NCI-H748 treated with DMSO at 0.1 percent for 48 hours (cell line): ENCODE measurements at regions not wholly inside any gene's neighbourhood (a gene's known extent, or its start where the extent isn't known, plus 50 kb on each side); places are given as distances from the start of the nearest gene placed in this dataset.
"Not testable (repeated sequence)": the region's sequence is repeated elsewhere in the genome, so short reads cannot be mapped to it uniquely, and the experiment has no call there.

Experiments
- DNase-seq: peaks from one replicate; lab custom pipeline; 2025; lab: John Stamatoyannopoulos, UW

DNA sequence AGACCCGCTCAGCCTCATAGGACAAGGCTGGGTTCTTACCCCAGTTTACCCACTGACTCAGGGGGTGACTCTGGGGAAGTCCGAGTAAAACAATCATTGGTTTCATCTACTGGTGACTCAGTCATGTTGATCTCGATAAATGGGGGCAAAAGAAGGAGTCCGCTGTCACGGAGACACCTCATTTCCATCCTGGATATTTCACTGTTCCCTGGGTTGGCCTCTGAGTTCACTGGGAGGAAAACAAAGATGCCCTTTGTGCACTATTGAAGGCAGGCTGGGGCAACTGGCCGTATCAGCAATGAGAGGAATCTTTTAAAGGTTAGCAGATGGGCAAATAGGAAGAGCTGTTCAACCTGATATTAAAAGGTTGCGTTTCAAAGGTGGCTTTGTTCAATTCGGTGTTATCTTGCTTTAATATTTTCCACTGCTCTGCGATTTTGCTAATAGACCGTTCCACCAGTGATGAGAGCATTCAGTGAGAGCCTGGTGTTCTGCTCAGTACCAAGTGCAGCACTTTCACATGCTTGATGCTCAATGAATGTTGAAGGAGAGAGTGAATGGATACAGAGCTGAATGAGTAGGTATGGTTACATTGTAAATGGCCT lies 110.2 kb upstream of the EGFLAM start:
- DNase-seq: no peak

DNA sequence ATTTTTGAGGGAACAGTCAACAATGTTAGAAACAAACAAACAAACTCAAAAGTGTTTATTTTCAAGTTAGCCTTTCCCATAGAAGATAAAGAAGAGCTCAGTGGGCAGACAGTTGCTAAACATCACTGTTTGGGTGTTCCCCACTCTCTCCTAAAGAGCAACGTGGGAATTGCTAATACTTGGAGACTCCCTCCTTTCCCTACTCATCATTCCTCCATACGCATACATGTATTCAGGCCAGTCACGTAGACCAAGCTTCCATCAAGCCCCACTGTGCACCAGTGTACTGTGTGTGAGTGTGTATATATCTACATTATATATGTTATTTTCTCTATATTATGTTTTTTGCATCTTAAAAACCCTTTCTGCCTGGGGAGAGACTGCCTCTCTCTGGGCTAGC lies 115.0 kb upstream of the EGFLAM start:
- no peak for DNase-seq

DNA sequence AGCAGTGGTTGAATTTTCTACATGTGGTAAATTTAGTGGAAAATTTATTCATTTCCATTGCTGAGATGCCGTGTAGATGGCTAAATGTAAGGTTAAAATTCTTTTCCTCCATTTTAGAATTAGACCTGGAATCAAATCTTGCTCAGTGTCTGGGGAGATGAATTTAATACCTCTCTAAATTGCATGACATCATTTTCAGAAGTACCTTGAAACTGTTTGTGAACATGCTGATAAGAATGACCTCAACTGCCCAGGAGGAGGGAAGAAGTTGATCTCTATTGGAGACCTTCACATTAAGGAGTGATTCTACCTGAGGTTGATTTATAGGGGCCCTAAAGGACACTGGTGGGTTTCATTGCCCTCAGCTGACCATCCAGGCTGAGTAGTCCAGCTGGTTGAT lies 116.7 kb upstream of the EGFLAM start:
- DNase-seq: no peak

DNA sequence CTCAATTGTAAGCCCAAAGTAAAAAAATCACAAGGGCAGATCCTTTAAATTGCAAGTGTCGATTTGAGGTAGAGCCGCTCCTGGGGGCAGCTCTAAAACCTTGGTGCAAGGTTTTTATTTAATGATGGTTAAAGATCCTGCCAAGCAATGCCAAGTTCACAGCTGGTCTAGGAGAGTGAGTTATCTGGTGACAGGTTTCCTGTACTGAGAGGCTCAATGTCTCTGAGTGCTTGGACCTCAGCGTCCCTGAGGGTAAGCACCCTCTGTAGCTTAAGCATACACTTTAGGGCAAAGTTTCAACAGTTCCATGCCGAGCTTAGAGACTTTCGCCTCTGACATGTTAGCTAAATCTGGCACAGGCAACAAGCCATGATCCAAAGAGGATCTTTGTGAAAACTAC lies 119.8 kb upstream of the EGFLAM start:
- DNase-seq: no peak

DNA sequence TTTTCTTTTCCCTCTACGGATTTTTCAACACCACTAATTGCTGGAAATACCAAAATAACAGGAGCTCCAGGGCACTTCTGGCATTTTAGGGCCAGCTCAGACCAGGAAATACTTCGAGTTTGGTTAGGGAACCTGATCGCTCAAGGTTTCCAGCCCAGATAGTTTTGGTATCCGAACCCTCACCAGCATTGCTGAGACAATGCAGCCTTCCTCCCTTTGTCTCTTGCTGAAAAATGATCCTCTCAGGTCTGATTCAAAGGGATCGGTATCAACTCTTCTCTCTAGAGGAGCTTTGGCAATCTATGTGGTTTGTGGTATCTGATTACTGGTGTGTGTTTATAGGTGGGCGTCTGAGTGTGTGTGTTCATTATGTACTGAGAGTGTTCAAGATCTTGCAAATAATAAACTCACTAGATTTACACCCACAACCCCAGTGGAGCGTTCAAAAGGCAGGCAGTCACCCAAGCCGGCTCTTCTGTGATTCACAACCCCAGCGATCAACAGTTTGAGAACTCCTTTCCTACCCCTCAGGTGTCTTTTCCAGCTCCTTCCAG lies 122.8 kb upstream of the EGFLAM start:
- no peak for DNase-seq

DNA sequence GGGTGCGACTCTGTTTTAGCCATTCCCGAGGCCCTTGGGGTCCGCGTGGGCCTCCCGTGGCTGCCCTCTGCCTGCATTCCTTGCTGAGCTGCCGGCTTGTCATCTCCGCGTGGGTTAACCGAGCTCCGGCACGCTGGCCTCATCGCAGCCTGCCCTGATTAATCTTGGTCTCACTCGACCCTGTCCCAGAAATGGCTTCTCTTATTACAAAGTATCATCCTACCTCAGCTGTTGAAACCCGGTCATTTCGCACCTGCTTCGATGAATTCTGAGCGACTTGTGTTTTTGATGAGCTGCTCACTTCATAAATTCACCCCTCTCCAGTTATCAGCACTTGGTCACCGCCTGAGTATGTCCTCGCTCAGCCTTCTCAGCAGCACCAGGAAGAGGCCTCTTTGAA lies 123.5 kb upstream of the EGFLAM start:
- DNase-seq: no peak

DNA sequence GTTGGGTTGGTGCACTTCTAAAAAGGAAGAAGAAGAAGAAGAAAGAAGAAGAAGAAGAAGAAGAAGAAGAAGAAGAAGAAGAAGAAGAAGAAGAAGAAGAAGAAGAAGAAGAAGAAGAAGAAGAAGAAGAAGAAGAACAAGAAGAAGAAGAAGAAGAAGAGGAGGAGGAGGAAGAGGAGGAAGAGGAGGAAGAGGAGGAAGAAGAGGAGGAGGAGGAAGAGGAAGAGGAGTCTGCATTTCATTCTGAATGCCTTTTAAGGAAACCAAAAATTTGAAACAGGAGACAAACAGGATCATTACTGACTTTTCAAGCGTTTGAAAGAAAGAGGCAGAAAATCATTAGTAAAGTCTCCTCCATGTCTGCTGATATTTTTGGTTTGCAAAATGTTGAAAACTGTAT lies 124.1 kb upstream of the EGFLAM start:
- not testable (repeated sequence) for DNase-seq

DNA sequence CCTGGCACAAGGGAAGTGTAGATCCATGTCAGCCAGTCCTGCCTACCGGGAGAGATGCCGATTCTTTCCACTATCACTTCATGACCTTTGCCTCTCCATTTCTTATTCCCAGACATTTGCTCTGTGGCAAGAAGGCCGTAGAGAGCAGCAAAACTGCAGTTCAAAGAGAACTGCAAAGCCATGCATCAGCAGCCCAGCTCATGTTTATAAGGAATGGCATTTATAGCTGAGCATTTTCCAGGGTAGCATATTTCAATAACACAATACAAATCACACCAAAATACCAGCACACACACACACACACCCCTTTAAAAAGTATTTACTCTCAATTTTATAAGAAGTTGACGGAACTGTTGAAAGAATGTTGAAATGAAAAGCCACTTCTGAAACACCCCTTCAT lies 126.7 kb upstream of the EGFLAM start:
- DNase-seq: no peak

DNA sequence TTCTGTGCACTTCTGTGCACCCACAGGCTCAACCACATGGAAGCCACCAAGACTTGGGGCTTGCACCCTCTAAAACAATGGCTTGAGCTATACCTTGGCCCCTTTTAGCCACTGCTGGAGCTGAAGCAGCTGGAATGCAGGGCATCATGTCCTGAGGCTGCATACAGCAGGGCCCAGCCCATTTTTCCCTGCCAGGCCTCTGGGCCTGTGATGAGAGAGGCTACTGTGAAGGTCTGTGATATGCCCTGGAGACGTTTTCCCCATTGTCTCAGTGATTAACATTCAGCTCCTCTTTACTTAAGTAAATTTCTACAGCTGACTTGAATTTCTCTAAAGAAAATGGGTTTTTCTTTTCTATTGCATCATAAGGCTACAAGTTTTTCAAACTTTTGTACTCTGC lies 134.0 kb upstream of the EGFLAM start:
- DNase-seq: no peak

DNA sequence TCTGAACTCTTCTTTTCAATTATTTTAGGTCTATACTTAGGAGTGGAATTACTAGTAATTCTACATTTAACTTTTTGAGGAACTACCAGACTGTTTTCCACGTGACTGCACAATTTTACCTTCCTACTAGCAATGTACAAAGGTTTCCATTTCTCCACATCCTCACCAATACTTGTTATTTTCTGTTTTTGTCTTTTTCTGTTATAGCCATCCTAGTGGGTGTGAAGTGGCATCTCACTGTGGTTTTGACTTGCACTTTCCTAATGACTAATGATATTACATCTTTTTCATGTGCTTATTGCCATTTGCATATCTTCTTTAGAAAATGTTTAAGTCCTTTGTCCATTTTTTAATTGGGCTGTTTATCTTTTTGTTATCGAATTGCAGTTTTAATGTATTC lies 136.9 kb upstream of the EGFLAM start:
- DNase-seq: no peak

DNA sequence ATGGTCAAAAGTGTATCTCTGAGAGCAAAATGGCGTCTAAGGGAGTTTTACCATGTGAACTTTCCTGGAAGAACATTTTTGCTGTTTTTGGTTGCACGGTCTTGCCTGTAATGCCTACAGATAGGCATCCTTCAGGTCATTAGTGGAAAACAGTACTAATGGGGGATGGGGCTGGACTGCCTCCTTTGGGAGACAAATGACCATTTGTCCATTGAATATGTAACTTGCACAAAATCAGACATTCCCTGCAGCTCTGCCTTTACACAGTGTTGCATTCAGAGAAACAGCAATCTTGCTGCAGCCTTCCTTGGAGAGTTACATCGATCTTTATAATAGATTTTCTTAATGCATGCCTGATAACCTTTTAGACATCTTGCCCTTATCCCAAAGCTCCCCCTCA lies 138.5 kb upstream of the EGFLAM start:
- DNase-seq: no peak

DNA sequence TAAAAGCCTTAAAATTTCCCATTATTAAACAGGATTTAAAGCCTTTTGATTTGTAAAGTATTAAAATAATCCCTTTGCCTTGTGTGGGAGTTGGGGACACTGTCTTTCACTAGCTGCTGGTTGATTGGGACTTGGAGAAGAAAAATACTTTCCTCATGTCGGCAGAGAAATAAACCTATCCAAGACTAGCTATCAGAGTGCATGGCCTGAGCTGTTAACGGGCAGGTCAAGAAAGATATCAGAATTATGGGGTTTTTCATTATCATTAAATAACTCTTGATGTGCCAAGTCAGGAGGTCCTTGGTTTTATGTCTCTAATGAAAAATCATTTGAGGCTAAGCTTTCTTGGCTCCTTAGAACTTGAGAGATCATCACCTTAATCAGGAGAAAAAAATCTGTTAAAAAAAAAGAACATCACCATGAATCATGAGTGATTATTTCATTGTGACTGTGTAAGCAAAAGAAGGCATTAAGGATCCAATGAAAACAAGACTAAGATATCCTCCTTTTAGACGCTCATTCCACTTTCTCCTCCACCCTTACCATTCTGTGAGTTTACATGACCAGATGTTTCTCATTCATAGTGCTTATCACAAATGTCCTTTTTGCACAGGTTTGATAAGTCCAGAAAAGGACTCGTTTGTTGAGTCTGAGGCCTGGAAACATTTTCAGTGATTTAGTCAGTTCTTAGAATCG lies 140.4 kb upstream of the EGFLAM start:
- no peak for DNase-seq

DNA sequence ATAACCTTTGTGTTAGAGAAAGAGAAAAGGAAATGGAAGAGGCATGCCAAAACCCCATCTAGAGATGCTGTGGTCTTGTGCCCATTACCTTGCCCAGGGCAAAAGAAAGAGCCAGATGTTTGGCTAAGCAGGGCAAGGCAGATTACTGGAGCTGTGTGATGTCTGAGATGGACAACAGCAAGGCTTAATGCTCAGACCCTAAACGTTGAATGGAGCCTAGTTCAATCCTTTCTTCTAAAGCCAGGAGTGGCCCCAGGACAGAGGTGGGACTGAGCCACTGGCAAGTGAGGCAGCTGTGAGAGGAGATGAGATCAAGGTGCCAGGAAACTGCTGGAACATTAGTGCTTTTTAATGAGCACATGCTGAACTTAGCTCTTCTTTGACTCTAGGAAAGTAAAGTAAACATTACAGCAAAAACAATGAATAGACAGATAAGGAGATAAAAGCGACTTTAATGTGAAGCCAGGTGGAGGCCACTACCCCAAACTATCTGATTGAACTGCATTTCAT lies 143.0 kb upstream of the EGFLAM start:
- DNase-seq: no peak

DNA sequence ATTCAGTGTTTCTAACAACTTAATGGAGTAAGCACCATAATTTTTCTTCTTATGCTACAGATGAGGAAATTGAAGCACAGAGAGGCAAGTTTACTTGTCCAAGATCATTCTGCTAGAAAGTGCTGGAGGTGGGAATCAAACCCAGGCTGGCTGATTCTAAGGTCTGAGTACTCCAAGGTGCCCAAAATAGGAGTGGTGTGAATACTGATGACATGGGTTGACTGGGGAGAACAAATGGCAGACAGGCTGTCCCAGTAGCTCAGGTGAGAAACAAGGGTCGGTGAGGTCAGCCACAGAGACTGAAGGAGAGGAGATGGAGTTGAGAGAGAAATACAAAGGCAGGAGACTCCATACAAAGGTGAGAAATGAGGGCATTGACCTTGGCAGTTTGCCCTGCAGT lies 144.5 kb upstream of the EGFLAM start:
- no peak for DNase-seq

DNA sequence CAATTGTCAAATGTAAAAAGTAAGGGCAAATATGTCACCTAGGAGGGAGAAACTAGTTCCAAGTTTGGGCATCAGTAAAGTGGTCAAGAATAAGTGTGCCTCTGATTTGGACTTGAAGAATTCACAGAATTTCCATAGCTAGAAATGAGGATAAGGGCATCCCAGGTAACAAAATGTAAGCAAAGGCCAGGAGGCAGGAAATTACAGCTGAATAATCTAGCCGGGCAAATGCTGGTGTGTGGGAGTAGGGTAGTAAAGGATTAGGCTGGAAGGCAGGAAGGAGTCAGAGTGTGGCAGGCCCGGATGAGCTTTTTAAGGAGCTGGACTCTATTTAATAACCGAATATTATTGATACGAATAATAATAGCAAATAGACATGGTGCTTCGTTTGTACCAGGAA lies 144.9 kb upstream of the EGFLAM start:
- no peak for DNase-seq

DNA sequence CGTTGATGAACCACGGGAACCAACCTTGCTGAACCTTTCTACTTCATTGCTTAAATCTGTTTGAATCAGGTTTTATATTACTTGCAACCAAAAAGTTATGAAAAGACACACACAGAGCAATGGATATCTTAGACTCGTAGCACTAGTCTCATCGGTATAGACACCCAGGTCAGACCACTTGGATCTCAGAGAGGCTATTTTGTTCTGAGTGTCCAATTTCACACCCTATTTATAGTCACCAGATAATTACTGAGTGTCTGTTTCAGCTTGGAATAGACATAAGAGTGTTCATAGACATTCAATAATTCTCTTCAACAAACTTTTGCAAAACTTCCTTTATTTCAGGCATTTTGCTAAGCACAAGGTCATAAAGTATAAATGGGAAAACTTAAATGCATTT lies 145.4 kb upstream of the EGFLAM start:
- DNase-seq: no peak

DNA sequence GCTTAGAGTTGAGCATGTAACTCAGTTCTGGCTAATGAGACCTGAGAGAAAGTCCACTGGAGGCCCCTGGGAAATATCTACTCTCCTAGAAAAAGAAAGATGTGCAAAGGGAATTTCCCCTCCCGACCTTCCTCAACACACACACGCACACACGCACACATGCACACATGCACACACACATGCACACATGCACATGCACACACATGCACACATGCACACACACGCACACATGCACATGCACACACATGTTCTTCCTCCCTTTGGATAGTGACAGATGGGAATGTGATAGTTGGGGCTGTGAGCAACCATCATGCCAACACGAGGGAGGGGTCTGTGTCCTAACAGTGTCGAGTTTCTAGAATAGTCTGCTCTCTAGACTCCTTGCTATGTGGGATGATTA lies 148.2 kb upstream of the EGFLAM start:
- no peak for DNase-seq

DNA sequence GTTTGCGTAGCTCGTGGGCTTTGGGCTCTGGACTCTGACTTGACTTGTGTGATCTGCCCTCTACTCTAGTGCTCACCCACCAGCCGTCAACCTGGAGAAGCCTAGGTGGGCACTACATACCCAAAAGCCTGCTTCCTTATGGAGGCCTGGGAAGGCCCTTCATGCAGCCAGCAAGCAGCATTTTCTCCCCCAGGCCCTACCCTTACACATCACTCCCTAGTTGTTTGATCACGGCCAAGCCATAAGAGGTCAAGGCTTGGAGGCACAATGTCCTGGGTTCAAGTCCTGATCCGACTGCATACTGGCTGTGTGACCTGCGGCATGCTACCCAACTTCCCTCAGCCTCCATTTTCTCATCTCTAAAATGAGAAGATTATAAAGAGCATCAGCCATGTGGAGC lies 151.3 kb upstream of the EGFLAM start:
- no peak for DNase-seq

DNA sequence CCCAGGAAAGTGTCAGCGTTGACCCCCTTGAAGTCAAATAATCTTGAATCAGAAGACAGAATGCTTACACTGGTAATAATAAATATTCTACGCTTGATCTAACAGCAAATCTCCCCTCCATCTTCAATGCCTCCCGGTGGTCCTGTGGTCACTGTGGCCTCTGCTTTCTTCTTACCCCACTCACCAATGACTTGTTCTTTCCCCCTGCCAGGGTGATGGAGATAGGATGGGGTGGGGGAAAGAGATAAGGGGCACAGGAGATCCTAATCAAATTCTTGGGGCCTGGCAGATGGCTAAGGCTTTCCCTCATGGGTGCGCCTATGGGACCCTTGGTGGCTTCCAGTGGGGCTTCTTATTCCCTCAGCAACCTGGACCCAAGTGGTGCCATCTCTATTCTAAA lies 152.6 kb upstream of the EGFLAM start:
- no peak for DNase-seq

DNA sequence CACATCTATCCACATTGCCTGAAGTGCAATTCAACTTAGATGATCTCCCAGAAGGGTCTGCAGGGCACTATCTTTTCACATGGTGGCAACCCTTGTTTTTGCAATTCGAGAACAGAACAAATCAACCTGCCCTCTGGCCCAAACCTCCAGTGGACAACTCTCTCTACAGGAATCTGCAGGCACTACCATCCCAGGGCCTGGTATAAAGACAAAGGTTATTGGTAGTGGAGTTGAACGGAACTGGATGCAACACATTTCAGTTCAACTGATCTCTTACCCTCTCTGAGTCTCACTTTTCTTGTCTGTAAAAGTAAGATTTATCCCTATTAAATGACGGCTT lies 153.2 kb upstream of the EGFLAM start:
- DNase-seq: no peak

DNA sequence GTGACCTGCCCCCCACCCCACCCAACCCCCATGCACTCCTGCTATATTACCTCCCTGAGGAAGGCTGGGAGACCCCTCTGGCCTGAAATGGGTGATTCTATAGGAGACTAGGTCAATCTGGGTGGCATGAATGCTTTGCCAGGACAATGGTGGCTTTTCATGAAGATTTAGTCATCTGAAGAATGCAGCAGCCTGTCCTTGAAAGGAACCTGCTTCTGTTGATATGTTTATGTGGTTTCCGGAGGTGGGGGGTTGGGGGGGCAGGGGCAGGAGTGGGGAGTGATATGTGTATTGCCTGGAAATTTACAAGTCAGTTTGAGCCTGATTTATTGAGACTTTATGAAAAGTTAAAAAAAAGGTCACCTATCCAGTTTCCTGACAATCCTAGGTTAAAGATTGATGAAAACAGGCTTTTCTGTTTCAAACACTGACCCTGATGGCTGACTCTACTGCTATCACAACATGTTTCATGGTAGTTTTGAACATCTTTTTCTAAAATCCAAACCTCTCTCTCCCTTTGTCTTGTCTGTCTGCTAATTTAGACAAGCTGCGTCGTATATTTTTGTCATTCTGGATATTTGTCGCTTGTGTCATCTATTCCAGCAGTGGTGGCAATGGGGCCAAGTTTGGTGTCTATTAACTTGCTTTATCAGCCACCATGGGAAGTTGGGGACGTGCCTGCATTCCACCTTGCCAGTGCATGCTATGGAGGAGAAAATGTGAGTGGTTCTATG lies 153.7 kb upstream of the EGFLAM start:
- DNase-seq: no peak

DNA sequence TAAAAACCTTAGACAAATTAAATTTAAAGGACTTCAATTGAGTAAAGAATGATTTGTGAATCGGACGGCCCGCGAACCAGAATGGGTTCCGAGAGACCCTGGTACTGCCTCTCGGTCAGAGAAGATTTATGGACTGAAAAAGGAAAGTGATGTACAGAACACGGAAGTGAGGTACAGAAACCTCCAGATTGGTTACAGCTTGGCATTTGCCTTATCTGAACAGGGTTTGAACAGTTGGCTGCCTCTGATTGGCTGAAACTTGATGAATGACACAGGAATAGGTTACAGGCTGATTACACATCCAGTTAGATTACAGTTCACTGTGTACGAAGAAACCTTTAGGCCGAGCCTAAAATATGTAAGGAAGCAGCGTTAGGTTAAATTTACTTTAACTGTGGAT lies 156.5 kb upstream of the EGFLAM start:
- DNase-seq: no peak
